ENCODE measurements at regions not wholly inside any gene's neighbourhood (a gene's known extent, or its start where the extent isn't known, plus 50 kb on each side); places are given as distances from the start of the nearest gene placed in this dataset.

DNA sequence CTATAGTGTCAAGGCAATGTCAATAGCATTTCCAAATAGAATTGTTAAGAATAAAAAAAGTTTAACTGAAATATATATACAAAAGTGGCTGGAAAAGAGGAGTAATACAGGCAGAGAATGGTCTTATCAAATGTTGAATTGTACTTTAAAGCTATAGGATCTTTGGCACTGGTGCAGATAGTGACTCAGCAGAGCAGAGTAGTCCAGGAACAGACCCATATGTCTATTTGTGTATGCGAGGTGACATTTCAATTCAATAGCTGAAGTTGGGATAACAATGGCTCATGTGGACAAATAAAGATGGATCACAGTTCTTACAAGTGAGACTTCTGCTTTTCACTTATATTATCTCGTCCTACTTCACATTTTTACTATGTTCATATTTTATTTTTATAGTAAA lies 543.0 kb upstream of the B3GALT2 start:
- intact Hi-C loops (cut with micrococcal nuclease; ENCODE audit: unreplicated experiment): no loop called here
- H3K36me3 ChIP-seq (ENCODE audit: low read depth): no peaks in the 10 kb centered on the region
- H3K27me3 ChIP-seq (ENCODE audit: insufficient read depth, low read depth): no peaks in the 10 kb centered on the region
- CTCF ChIA-PET: no interaction called here
- H3K79me2 ChIP-seq (ENCODE audit: low read depth): no peaks in the 10 kb centered on the region
- H3F3A ChIP-seq (ENCODE audit: insufficient read depth, low read depth): no peaks in the 10 kb centered on the region
- TF ChIP-seq EZH2 (IDR thresholded peaks at IDR 0.05; ENCODE audit: low read depth) (no peak), CTCF (conservative IDR thresholded peaks at IDR 0.05) (no peak)
- no peak overlapping the region for H3K4me3 ChIP-seq
- no TSS peak for BruUV-seq (replicated peaks)
- no peaks in the 10 kb centered on the region for H3K9me2 ChIP-seq (ENCODE audit: insufficient read depth)
- H4K20me1 ChIP-seq (ENCODE audit: insufficient read depth): no peaks in the 10 kb centered on the region
- H3K27ac ChIP-seq: no peak overlapping the region
- POLR2A ChIA-PET (ENCODE audit: unreplicated experiment): no interaction called here
- H3K4me1 ChIP-seq (replicated peaks; ENCODE audit: insufficient read depth): no peaks in the 10 kb centered on the region
- H3K9me3 ChIP-seq (ENCODE audit: insufficient read depth, low read depth): no peaks in the 10 kb centered on the region
- H3K4me2 ChIP-seq: no peak overlapping the region
- DNase-seq: no peak
- H2AFZ ChIP-seq: no peak overlapping the region

- H3K9me3 ChIP-seq (ENCODE audit: insufficient read depth, low read depth): no peaks in the 10 kb centered on the region
- no peaks in the 10 kb centered on the region for H3K79me2 ChIP-seq (ENCODE audit: low read depth)
- no peak overlapping the region for H3K4me3 ChIP-seq
- H3F3A ChIP-seq (ENCODE audit: insufficient read depth, low read depth): no peaks in the 10 kb centered on the region
- H3K4me1 ChIP-seq (replicated peaks; ENCODE audit: insufficient read depth): no peaks in the 10 kb centered on the region
- BruUV-seq (replicated peaks): no TSS peak
- H4K20me1 ChIP-seq (ENCODE audit: insufficient read depth): no peaks in the 10 kb centered on the region
- H3K9me2 ChIP-seq (ENCODE audit: insufficient read depth): no peaks in the 10 kb centered on the region
- ChIA-PET POLR2A (ENCODE audit: unreplicated experiment) (no interaction called here), CTCF (no interaction called here)
- no peaks in the 10 kb centered on the region for H3K36me3 ChIP-seq (ENCODE audit: low read depth)
- no peak overlapping the region for H3K27ac ChIP-seq
- H2AFZ ChIP-seq: no peak overlapping the region
- no peak overlapping the region for H3K4me2 ChIP-seq
- no peak for DNase-seq
- intact Hi-C loops (cut with micrococcal nuclease; ENCODE audit: unreplicated experiment): no loop called here
- no peak for TF ChIP-seq CTCF (conservative IDR thresholded peaks at IDR 0.05)
- TF ChIP-seq EZH2 (IDR thresholded peaks at IDR 0.05; ENCODE audit: low read depth): no peak
- no peaks in the 10 kb centered on the region for H3K27me3 ChIP-seq (ENCODE audit: insufficient read depth, low read depth)
Observed at GRCh38 chr1:193727850-193728249, 541.4 kb upstream of the B3GALT2 start.

- no peak overlapping the region for H2AFZ ChIP-seq
- no peak overlapping the region for H3K27ac ChIP-seq
- intact Hi-C loops (cut with micrococcal nuclease; ENCODE audit: unreplicated experiment): no loop called here
- H3K27me3 ChIP-seq (ENCODE audit: insufficient read depth, low read depth): no peaks in the 10 kb centered on the region
- DNase-seq: no peak
- POLR2A ChIA-PET (ENCODE audit: unreplicated experiment): no interaction called here
- no peaks in the 10 kb centered on the region for H4K20me1 ChIP-seq (ENCODE audit: insufficient read depth)
- CTCF ChIA-PET: no interaction called here
- BruUV-seq (replicated peaks): no TSS peak
- H3K4me2 ChIP-seq: no peak overlapping the region
- H3K4me1 ChIP-seq (replicated peaks; ENCODE audit: insufficient read depth): no peaks in the 10 kb centered on the region
- TF ChIP-seq CTCF (conservative IDR thresholded peaks at IDR 0.05) (no peak), EZH2 (IDR thresholded peaks at IDR 0.05; ENCODE audit: low read depth) (no peak)
- H3K79me2 ChIP-seq (ENCODE audit: low read depth): no peaks in the 10 kb centered on the region
- no peaks in the 10 kb centered on the region for H3K9me3 ChIP-seq (ENCODE audit: insufficient read depth, low read depth)
- no peak overlapping the region for H3K4me3 ChIP-seq
- no peaks in the 10 kb centered on the region for H3K9me2 ChIP-seq (ENCODE audit: insufficient read depth)
- no peaks in the 10 kb centered on the region for H3K36me3 ChIP-seq (ENCODE audit: low read depth)
- no peaks in the 10 kb centered on the region for H3F3A ChIP-seq (ENCODE audit: insufficient read depth, low read depth)
Observed at GRCh38 chr1:193726722-193727121, 540.3 kb upstream of the B3GALT2 start.

Measured in PC-9 (cell line).